WTC11 (cell line): ENCODE measurements at regions not wholly inside any gene's neighbourhood (a gene's known extent, or its start where the extent isn't known, plus 50 kb on each side); places are given as distances from the start of the nearest gene placed in this dataset.

Source experiments
- ATAC-seq: fragments of 200-7000 bp; cut with Tn5 transposase; 2 replicates; pipeline ENCODE4 v1.10.0; 2021; ENCODE audit warnings: mild to moderate bottlenecking, moderate library complexity
- CTCF ChIA-PET: fragments of 300-600 bp; sonication (Branson Sonifier 250); formaldehyde crosslinking; loops from one replicate; lab custom pipeline; 2021; ENCODE audit warnings: antibody characterized with exemption; lab: Charles Lee
- POLR2A ChIA-PET: fragments of 350-600 bp; sonication (Branson Sonifier 250); formaldehyde crosslinking; loops from one replicate; lab custom pipeline; 2021; ENCODE audit warnings: antibody characterized with exemption; lab: Charles Lee
- DNase-seq: peaks from one replicate; pipeline ENCODE4 v3.0.0; 2021; ENCODE audit warnings: low spot score
- H3K27ac Mint-ChIP-seq: 2 replicates; pipeline ENCODE4 v1.8.0; 2021; ENCODE audit warnings: mixed read lengths
- H3K27me3 Mint-ChIP-seq: 2 replicates; pipeline ENCODE4 v1.8.0; 2021; ENCODE audit warnings: low read depth, mild to moderate bottlenecking, moderate library complexity, mixed read lengths
- H3K36me3 Mint-ChIP-seq: 2 replicates; pipeline ENCODE4 v1.8.0; 2021; ENCODE audit warnings: mixed read lengths
- H3K4me1 Mint-ChIP-seq: 2 replicates; pipeline ENCODE4 v1.8.0; 2022; ENCODE audit warnings: mixed read lengths
- H3K4me3 Mint-ChIP-seq: 2 replicates; pipeline ENCODE4 v1.8.0; 2021; ENCODE audit warnings: mild to moderate bottlenecking, moderate library complexity, mixed read lengths
- H3K9me3 Mint-ChIP-seq: 2 replicates; pipeline ENCODE4 v1.8.0; 2021; ENCODE audit warnings: mixed read lengths
- FOXP4 ChIP-seq: sonication (generic); formaldehyde crosslinking; IDR thresholded peaks from 2 replicates; pipeline ENCODE4 v1.8.0; 2022; ENCODE audit warnings: mild to moderate bottlenecking, missing genetic modification reagents
- IRF2 ChIP-seq: sonication (generic); formaldehyde crosslinking; IDR thresholded peaks from 2 replicates; pipeline ENCODE4 v1.8.0; 2022; ENCODE audit warnings: low read depth, missing genetic modification reagents, borderline replicate concordance
- MXD4 ChIP-seq: fragments of 250-450 bp; sonication (Bioruptor Pico); IDR thresholded peaks from 2 replicates; pipeline ENCODE4 v1.8.0; 2021; ENCODE audit warnings: mild to moderate bottlenecking, moderate library complexity, borderline replicate concordance
- NFE2L1 ChIP-seq: sonication (generic); formaldehyde crosslinking; IDR thresholded peaks from 2 replicates; pipeline ENCODE4 v1.8.1; 2023; ENCODE audit warnings: missing genetic modification reagents
- RORB ChIP-seq: fragments of 250-450 bp; sonication (Bioruptor Pico); IDR thresholded peaks from 2 replicates; pipeline ENCODE4 v1.9.0; 2021; ENCODE audit warnings: mild to moderate bottlenecking
- TCF7 ChIP-seq: sonication (generic); formaldehyde crosslinking; IDR thresholded peaks from 2 replicates; pipeline ENCODE4 v1.8.0; 2022; ENCODE audit warnings: mild to moderate bottlenecking, low read depth, missing genetic modification reagents, moderate library complexity
- ZNF416 ChIP-seq: fragments of 250-450 bp; sonication (Bioruptor Pico); IDR thresholded peaks from 2 replicates; pipeline ENCODE4 v1.9.0; 2021; ENCODE audit warnings: mild to moderate bottlenecking, inconsistent platforms
- ZNF423 ChIP-seq: fragments of 250-450 bp; sonication (Bioruptor Pico); IDR thresholded peaks from 2 replicates; pipeline ENCODE4 v2.1.2; 2022; ENCODE audit warnings: mild to moderate bottlenecking, moderate library complexity
- ZNF671 ChIP-seq: fragments of 250-450 bp; sonication (Bioruptor Pico); IDR thresholded peaks from 2 replicates; pipeline ENCODE4 v1.8.0; 2021; ENCODE audit warnings: mild to moderate bottlenecking
- TF ChIP-seq, protein P1 (sequence below): fragments of 250-450 bp; sonication (Bioruptor Pico); IDR thresholded peaks from 2 replicates; pipeline ENCODE4 v1.9.0; 2021; ENCODE audit warnings: moderate library complexity, mild to moderate bottlenecking, inconsistent platforms, borderline replicate concordance
- TF ChIP-seq, protein P2 (sequence below): sonication (generic); formaldehyde crosslinking; IDR thresholded peaks from 2 replicates; pipeline ENCODE4 v1.8.0; 2023; ENCODE audit warnings: missing genetic modification reagents, mild to moderate bottlenecking, borderline replicate concordance
- TF ChIP-seq, protein P3 (sequence below): sonication (generic); formaldehyde crosslinking; IDR thresholded peaks from 2 replicates; pipeline ENCODE4 v1.8.0; 2023; ENCODE audit warnings: missing genetic modification reagents
- TF ChIP-seq, protein P4 (sequence below): sonication (generic); formaldehyde crosslinking; IDR thresholded peaks from 2 replicates; pipeline ENCODE4 v1.8.0; 2023; ENCODE audit warnings: mild to moderate bottlenecking, missing genetic modification reagents

DNA sequence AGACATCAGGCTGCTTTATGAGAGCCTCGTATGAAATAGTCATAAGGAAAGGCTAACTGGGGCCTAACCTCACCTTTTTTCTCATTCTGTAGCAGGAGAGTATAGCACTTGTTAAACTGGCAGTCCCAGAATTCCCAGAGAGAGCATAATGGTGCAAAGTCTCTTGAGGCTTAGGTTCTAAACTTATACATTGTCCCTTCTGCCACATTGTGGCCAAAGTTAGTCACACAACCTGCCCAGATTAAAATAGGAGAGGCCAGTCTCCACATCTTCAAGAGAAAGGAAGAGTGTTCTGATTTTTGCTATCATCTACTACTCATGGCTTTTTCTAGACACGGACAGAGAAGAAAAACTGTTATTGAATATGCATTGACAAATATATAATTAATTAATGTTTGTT is 1588.9 kb upstream of the PCDH7 start:
- CTCF ChIA-PET = interaction anchor here (1.2 kb wide), 1 partner anchor 445 kb away, joined by 3 read pairs; no protein-coding TSS in a partner anchor
- Mint-ChIP-seq H3K4me3 (no peak overlapping the region), H3K27ac (no peak overlapping the region), H3K36me3 (peaks cover 3% of the 10 kb centered on the region; the same call in 1 of the 2 replicates), H3K9me3 (peaks cover 8% of the 10 kb centered on the region), H3K27me3 (peaks cover 3% of the 10 kb centered on the region; the same call in 1 of the 2 replicates), H3K4me1 (no peaks in the 10 kb centered on the region)
- POLR2A ChIA-PET = no interaction called here
- ATAC-seq (peak; percentile 58; the same call in 1 of the 2 replicates), DNase-seq (no peak)
- TF ChIP-seq IRF2 (CRISPR knock-in tag) = no peak
- TF ChIP-seq, protein P1, sequence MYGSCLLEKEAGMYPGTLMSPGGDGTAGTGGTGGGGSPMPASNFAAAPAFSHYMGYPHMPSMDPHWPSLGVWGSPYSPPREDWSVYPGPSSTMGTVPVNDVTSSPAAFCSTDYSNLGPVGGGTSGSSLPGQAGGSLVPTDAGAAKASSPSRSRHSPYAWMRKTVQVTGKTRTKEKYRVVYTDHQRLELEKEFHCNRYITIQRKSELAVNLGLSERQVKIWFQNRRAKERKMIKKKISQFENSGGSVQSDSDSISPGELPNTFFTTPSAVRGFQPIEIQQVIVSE (CRISPR knock-in tag) = no peak

- no peak overlapping the region for H3K27ac Mint-ChIP-seq
- H3K4me3 Mint-ChIP-seq = no peak overlapping the region
- no peak for DNase-seq
- TF ChIP-seq, protein P2, sequence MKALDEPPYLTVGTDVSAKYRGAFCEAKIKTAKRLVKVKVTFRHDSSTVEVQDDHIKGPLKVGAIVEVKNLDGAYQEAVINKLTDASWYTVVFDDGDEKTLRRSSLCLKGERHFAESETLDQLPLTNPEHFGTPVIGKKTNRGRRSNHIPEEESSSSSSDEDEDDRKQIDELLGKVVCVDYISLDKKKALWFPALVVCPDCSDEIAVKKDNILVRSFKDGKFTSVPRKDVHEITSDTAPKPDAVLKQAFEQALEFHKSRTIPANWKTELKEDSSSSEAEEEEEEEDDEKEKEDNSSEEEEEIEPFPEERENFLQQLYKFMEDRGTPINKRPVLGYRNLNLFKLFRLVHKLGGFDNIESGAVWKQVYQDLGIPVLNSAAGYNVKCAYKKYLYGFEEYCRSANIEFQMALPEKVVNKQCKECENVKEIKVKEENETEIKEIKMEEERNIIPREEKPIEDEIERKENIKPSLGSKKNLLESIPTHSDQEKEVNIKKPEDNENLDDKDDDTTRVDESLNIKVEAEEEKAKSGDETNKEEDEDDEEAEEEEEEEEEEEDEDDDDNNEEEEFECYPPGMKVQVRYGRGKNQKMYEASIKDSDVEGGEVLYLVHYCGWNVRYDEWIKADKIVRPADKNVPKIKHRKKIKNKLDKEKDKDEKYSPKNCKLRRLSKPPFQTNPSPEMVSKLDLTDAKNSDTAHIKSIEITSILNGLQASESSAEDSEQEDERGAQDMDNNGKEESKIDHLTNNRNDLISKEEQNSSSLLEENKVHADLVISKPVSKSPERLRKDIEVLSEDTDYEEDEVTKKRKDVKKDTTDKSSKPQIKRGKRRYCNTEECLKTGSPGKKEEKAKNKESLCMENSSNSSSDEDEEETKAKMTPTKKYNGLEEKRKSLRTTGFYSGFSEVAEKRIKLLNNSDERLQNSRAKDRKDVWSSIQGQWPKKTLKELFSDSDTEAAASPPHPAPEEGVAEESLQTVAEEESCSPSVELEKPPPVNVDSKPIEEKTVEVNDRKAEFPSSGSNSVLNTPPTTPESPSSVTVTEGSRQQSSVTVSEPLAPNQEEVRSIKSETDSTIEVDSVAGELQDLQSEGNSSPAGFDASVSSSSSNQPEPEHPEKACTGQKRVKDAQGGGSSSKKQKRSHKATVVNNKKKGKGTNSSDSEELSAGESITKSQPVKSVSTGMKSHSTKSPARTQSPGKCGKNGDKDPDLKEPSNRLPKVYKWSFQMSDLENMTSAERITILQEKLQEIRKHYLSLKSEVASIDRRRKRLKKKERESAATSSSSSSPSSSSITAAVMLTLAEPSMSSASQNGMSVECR (CRISPR knock-in tag) = no peak
- no peak for TF ChIP-seq ZNF671 (CRISPR knock-in tag)
- TF ChIP-seq RORB (CRISPR knock-in tag) = no peak
- TF ChIP-seq MXD4 (CRISPR knock-in tag) = no peak
- no peak for TF ChIP-seq NFE2L1 (CRISPR knock-in tag)
- TF ChIP-seq, protein P3, sequence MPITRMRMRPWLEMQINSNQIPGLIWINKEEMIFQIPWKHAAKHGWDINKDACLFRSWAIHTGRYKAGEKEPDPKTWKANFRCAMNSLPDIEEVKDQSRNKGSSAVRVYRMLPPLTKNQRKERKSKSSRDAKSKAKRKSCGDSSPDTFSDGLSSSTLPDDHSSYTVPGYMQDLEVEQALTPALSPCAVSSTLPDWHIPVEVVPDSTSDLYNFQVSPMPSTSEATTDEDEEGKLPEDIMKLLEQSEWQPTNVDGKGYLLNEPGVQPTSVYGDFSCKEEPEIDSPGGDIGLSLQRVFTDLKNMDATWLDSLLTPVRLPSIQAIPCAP (CRISPR knock-in tag) = no peak
- TF ChIP-seq FOXP4 (CRISPR knock-in tag) = no peak
- TF ChIP-seq ZNF416 (CRISPR knock-in tag) = no peak
- no peak for TF ChIP-seq ZNF423 (CRISPR knock-in tag)
- TF ChIP-seq, protein P4, sequence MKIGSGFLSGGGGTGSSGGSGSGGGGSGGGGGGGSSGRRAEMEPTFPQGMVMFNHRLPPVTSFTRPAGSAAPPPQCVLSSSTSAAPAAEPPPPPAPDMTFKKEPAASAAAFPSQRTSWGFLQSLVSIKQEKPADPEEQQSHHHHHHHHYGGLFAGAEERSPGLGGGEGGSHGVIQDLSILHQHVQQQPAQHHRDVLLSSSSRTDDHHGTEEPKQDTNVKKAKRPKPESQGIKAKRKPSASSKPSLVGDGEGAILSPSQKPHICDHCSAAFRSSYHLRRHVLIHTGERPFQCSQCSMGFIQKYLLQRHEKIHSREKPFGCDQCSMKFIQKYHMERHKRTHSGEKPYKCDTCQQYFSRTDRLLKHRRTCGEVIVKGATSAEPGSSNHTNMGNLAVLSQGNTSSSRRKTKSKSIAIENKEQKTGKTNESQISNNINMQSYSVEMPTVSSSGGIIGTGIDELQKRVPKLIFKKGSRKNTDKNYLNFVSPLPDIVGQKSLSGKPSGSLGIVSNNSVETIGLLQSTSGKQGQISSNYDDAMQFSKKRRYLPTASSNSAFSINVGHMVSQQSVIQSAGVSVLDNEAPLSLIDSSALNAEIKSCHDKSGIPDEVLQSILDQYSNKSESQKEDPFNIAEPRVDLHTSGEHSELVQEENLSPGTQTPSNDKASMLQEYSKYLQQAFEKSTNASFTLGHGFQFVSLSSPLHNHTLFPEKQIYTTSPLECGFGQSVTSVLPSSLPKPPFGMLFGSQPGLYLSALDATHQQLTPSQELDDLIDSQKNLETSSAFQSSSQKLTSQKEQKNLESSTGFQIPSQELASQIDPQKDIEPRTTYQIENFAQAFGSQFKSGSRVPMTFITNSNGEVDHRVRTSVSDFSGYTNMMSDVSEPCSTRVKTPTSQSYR = no peak
- TF ChIP-seq TCF7 (CRISPR knock-in tag) = no peak
- ChIA-PET POLR2A (no interaction called here), CTCF (no interaction called here)
- H3K9me3 Mint-ChIP-seq = peaks cover 3% of the 10 kb centered on the region; the same call in 1 of the 2 replicates
- no peaks in the 10 kb centered on the region for H3K27me3 Mint-ChIP-seq
- peaks cover 5% of the 10 kb centered on the region; the same call in 1 of the 2 replicates for H3K4me1 Mint-ChIP-seq
- H3K36me3 Mint-ChIP-seq = no peaks in the 10 kb centered on the region
- ATAC-seq = no peak
Measured at GRCh38 chr4:29142708-29143107, 1577.5 kb upstream of the PCDH7 start.
